HCT116 (cell line): ENCODE measurements at regions not wholly inside any gene's neighbourhood (a gene's known extent, or its start where the extent isn't known, plus 50 kb on each side); places are given as distances from the start of the nearest gene placed in this dataset.

Experiments used
- JUND ChIP-seq: IDR thresholded peaks from 2 replicates; pipeline ENCODE4 v1.6.1; 2012
- POLR2A ChIP-seq: IDR thresholded peaks from 2 replicates; pipeline ENCODE4 v1.7.0; 2011; ENCODE audit warnings: borderline replicate concordance; ENCODE audit not compliant: insufficient read depth, insufficient read length; ENCODE audit errors: extremely low read depth
- POLR2AphosphoS5 ChIP-seq: IDR thresholded peaks from 2 replicates; pipeline ENCODE4 v1.6.1; 2011; ENCODE audit warnings: mild to moderate bottlenecking, low read depth, low read length, moderate library complexity
- RAD21 ChIP-seq: IDR thresholded peaks from 2 replicates; pipeline ENCODE4 v1.6.1; 2012; ENCODE audit warnings: low read depth, mild to moderate bottlenecking
- REST ChIP-seq: IDR thresholded peaks from 2 replicates; pipeline ENCODE4 v1.6.1; 2012; ENCODE audit warnings: low read depth
- TF ChIP-seq, protein P1 (sequence below), 3 experiments: fragments of 200-600 bp in 1 of 3; sonication (generic) in 1 of 3; IDR thresholded peaks in 2 of 3; conservative IDR thresholded peaks in 1 of 3; 2 replicates each; pipeline ENCODE4 v1.5.1; 2012 to 2017; ENCODE audit warnings: low read depth in 2 of 3, low read length in 2 of 3, antibody characterized with exemption in 1 of 3, borderline replicate concordance in 1 of 3, control low read depth in 1 of 3, mild to moderate bottlenecking in 1 of 3, mixed read lengths in 1 of 3, mixed run types in 1 of 3, moderate library complexity in 1 of 3; ENCODE audit not compliant: insufficient read depth in 1 of 3
- TF ChIP-seq, protein P2 (sequence below): IDR thresholded peaks from 2 replicates; pipeline ENCODE4 v1.6.1; 2011; ENCODE audit warnings: mild to moderate bottlenecking, low read length, moderate library complexity; ENCODE audit not compliant: insufficient replicate concordance; ENCODE audit errors: extremely low read depth
- TF ChIP-seq, protein P3 (sequence below): IDR thresholded peaks from 2 replicates; pipeline ENCODE4 v1.6.1; 2012

GRCh38 chr18:24831081-24831480 lies 370.6 kb downstream of the HRH4 start:
- TF ChIP-seq, protein P1, sequence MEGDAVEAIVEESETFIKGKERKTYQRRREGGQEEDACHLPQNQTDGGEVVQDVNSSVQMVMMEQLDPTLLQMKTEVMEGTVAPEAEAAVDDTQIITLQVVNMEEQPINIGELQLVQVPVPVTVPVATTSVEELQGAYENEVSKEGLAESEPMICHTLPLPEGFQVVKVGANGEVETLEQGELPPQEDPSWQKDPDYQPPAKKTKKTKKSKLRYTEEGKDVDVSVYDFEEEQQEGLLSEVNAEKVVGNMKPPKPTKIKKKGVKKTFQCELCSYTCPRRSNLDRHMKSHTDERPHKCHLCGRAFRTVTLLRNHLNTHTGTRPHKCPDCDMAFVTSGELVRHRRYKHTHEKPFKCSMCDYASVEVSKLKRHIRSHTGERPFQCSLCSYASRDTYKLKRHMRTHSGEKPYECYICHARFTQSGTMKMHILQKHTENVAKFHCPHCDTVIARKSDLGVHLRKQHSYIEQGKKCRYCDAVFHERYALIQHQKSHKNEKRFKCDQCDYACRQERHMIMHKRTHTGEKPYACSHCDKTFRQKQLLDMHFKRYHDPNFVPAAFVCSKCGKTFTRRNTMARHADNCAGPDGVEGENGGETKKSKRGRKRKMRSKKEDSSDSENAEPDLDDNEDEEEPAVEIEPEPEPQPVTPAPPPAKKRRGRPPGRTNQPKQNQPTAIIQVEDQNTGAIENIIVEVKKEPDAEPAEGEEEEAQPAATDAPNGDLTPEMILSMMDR (IDR thresholded peaks at IDR 0.05 in 2 of 3, conservative IDR thresholded peaks at IDR 0.05 in 1 of 3; ENCODE audit: borderline replicate concordance in 1 of 3, insufficient read depth in 1 of 3, low read depth in 2 of 3, low read length in 2 of 3), result no peak
- TF ChIP-seq REST, result no peak
- no peak for TF ChIP-seq POLR2AphosphoS5
- TF ChIP-seq RAD21, result no peak
- TF ChIP-seq, protein P2, sequence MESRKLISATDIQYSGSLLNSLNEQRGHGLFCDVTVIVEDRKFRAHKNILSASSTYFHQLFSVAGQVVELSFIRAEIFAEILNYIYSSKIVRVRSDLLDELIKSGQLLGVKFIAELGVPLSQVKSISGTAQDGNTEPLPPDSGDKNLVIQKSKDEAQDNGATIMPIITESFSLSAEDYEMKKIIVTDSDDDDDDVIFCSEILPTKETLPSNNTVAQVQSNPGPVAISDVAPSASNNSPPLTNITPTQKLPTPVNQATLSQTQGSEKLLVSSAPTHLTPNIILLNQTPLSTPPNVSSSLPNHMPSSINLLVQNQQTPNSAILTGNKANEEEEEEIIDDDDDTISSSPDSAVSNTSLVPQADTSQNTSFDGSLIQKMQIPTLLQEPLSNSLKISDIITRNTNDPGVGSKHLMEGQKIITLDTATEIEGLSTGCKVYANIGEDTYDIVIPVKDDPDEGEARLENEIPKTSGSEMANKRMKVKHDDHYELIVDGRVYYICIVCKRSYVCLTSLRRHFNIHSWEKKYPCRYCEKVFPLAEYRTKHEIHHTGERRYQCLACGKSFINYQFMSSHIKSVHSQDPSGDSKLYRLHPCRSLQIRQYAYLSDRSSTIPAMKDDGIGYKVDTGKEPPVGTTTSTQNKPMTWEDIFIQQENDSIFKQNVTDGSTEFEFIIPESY, result no peak
- TF ChIP-seq JUND, result no peak
- TF ChIP-seq, protein P3, sequence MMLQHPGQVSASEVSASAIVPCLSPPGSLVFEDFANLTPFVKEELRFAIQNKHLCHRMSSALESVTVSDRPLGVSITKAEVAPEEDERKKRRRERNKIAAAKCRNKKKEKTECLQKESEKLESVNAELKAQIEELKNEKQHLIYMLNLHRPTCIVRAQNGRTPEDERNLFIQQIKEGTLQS, result no peak
- TF ChIP-seq POLR2A, result no peak
